Left colon (tissue), 2 donors: ENCODE measurements at regions not wholly inside any gene's neighbourhood (a gene's known extent, or its start where the extent isn't known, plus 50 kb on each side); places are given as distances from the start of the nearest gene placed in this dataset.
"Not testable (repeated sequence)": the region's sequence is repeated elsewhere in the genome, so short reads cannot be mapped to it uniquely, and the experiment has no call there.

Source experiments
- ATAC-seq: fragments of 200-7000 bp; cut with Tn5 transposase; one replicate; pipeline ENCODE4 v1.9.1; 2020; ENCODE audit warnings: mild to moderate bottlenecking, moderate library complexity
- DNase-seq, 2 donors: peaks; one replicate each; pipeline ENCODE4 v3.0.0-alpha.2; 2020
- intact Hi-C, 2 donors: fragments of 100-400 bp; cut with DNase I in 1 of 2; cut with micrococcal nuclease in 1 of 2; formaldehyde crosslinking; loops; one replicate each; pipeline versions ENCODE4 v1.11.2 to v1.14.0; 2022; cut with DNase I, micrococcal nuclease
- donor health status: DM: no; HTN: no; CAD: no.
- donor health status: DM: yes; HTN: yes; CAD: no.

DNA sequence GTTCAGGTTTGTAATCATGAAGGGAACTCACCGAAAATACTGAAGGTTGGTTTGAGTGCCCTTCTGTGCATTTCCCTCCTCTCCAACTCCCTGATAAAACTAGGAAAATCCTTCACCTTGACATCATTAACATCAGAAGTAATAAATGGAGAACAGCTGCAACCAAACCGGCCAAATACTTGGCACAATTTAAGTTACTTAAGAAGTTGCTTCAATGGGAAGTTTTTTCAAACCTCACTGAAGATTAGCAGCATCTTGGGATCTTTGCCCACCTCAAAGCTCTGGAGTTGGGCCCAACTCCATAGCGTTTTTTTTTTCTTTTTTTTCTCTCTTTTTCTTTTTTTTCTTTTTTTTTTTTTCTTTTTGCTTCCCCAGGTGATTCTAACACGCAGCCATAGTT lies 784.8 kb downstream of the KCNA4 start:
- no peak for DNase-seq
- ATAC-seq: no peak
- intact Hi-C loops: no loop called here

- ATAC-seq (no peak), DNase-seq (no peak)
- intact Hi-C loops: no loop called here
These were observed 785.2 kb downstream of the KCNA4 start for GRCh38 chr11:29231586-29231985.

- DNase-seq (no peak), ATAC-seq (no peak)
- intact Hi-C loops: no loop called here
These were observed 789.0 kb downstream of the KCNA4 start for GRCh38 chr11:29227811-29228210.

- DNase-seq (no peak), ATAC-seq (no peak)
- intact Hi-C loops: no loop called here
These were observed 792.0 kb downstream of the KCNA4 start for GRCh38 chr11:29224739-29225384.

DNA sequence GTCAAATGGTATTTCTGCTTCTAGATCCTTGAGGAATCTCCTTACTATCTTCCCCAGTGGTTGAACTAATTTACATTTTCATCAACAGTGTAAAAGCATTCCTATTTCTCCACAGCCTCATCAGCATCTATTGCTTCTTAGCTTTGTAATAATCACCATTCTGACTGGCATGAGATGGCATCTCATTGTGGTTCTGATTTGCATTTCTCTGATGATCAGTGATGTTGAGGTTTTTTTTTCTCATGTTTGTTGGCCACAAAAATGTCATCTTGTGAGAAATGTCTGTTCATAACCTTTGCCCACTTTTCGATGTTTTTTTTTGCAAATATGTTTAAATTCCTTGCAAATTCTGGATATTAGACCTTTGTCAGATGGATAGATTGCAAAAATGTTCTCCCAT lies 797.3 kb downstream of the KCNA4 start:
- DNase-seq, intact Hi-C loops, ATAC-seq: not testable (repeated sequence)

- intact Hi-C loops: no loop called here
- no peak for DNase-seq
- no peak for ATAC-seq
These were observed 798.9 kb downstream of the KCNA4 start for GRCh38 chr11:29217901-29218300.

GRCh38 chr11:29214833-29215232 lies 802.0 kb downstream of the KCNA4 start:
- ATAC-seq: no peak
- DNase-seq: no peak
- intact Hi-C loops: no loop called here

- DNase-seq (no peak), ATAC-seq (no peak)
- intact Hi-C loops: no loop called here
These were observed 805.6 kb downstream of the KCNA4 start for GRCh38 chr11:29211202-29211601.

- no peak for DNase-seq
- no peak for ATAC-seq
- intact Hi-C loops: no loop called here
These were observed 806.4 kb downstream of the KCNA4 start for GRCh38 chr11:29210426-29210825.

GRCh38 chr11:29208117-29208516 lies 808.7 kb downstream of the KCNA4 start:
- no peak for ATAC-seq
- DNase-seq: no peak
- intact Hi-C loops: no loop called here

GRCh38 chr11:29200791-29201562 lies 815.9 kb downstream of the KCNA4 start:
- intact Hi-C loops: no loop called here
- peak; percentile 98 for ATAC-seq
- DNase-seq: peak; percentile 37 to 59

DNA sequence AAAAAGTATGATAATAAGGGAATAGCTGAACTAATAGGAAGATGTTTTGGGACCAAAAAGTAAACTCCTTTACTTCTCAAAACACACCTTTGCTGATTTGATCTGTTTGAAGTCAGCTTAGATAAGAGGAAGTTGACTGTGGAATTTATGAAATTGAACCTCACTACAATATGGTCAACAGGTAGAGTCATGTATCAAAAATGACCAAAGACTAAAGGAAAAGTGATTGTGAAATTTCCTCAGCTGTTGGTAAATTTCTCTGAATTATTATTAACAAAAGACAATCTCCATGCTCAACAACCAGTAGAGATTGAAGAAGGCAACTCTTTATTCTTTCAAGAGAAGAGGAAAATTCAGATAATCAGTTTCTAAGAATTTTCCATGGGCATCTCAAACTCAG lies 826.5 kb downstream of the KCNA4 start:
- intact Hi-C loops: no loop called here
- ATAC-seq: no peak
- no peak for DNase-seq

GRCh38 chr11:29187215-29187614 lies 829.6 kb downstream of the KCNA4 start:
- intact Hi-C loops: no loop called here
- ATAC-seq: no peak
- no peak for DNase-seq

DNA sequence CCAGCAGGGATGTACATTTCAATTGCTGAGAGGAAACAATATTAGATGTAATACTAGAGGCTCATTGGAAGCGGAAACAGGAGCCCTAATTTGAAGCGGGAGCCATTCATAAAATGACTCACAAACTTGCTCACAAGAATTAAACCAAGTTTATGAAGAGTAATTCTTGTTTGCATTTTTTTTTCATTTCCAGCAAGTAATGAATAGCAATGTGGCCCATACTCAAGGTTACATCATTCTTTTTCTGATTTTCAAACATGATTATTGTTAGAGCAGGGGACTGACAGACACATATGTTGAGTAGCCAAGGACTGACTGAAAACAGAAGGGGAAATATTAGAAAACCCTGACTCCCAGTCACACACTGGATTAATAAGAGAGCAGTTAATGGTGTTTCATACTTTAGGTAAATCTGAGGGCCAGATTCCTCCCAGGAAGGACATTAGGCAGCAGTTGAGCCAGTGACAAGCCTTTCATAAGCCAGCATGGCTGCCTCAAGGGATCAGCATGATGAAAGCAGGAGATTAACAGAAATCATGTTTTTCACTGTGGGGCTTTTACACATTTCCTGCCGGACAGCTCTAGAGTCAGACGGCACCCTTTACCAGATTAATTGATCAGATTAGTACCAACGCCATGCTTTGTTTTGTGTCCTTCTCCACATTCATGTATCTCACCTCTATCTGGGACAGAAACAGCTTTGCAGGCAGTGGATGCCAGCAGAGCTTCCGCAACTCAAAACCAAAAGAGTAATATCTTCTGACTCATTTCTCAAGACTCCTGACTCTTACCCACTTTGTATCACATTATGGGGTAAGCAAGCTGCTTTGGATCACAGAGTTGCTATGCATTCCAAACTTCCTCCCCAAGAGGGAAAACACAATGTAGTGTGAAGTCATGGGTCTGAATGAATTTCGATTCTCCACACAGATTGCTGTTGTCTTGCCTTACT lies 831.6 kb downstream of the KCNA4 start:
- ATAC-seq (no peak), DNase-seq (no peak)
- intact Hi-C loops: no loop called here

- ATAC-seq (no peak), DNase-seq (no peak)
- intact Hi-C loops: no loop called here
These were observed 833.5 kb downstream of the KCNA4 start for GRCh38 chr11:29183301-29183700.

DNA sequence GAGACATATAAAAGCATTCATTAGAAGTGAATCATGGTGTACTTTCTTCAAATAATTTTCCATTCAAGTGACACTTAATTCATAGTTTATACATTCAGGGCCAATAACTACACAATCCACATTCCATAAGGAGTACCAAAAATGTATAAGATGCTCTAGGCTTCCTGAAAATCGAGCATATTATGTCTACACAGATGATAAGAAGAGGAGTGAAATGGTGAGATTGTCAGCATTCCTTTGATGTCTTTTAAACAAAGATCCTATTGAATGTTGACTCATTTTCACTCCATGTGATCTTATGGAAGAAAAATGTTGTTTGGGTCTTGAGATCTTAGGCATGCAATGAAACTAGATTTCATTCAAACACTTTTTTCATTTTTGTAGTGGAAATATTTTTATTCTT lies 843.2 kb downstream of the KCNA4 start:
- DNase-seq: no peak
- ATAC-seq: no peak
- intact Hi-C loops: no loop called here

- ATAC-seq (no peak), DNase-seq (no peak)
- intact Hi-C loops: no loop called here
These were observed 845.4 kb downstream of the KCNA4 start for GRCh38 chr11:29171360-29171950.

DNA sequence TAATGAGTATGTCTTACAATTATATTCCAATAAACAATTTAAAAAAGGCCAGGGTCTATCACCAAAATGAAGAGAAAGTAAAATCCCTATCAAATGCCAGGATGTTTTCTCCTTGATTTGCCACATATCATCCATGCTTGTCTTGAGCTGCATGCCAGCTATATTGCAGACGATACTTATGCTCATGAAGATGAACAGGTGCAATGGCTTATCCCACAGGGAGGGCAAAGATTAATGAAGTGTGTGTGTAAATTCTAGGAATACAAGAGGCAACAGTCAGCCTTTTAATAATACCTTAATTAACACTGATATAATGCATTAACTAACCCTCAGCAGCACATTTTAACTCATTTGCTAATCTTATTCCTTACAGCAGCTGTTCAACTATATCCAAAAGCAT lies 850.5 kb downstream of the KCNA4 start:
- ATAC-seq (no peak), DNase-seq (no peak)
- intact Hi-C loops: no loop called here

DNA sequence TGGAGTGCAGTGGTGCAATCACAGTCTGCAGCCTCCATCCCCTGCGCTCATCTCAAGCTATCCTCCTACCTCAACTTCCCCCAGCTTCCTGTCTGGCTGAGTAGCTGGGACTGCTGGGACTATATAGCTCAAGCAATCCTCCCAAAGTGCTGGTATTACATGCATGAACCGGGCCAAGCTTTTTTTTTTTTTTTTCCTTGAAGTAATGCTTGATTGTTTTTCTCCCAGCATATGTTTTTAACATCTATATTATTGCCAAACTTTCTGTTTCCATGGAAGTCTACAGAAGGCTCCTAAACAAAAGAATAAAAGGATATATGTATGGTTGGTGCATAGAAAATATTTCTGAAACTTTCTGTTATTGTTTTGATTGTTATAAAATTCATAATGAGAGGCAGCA lies 853.6 kb downstream of the KCNA4 start:
- intact Hi-C loops: no loop called here

More for the DNA sequence above, 853.6 kb downstream of the KCNA4 start:
- DNase-seq (no peak), ATAC-seq (no peak)
